ENCODE measurements at regions not wholly inside any gene's neighbourhood (a gene's known extent, or its start where the extent isn't known, plus 50 kb on each side); places are given as distances from the start of the nearest gene placed in this dataset.

DNA sequence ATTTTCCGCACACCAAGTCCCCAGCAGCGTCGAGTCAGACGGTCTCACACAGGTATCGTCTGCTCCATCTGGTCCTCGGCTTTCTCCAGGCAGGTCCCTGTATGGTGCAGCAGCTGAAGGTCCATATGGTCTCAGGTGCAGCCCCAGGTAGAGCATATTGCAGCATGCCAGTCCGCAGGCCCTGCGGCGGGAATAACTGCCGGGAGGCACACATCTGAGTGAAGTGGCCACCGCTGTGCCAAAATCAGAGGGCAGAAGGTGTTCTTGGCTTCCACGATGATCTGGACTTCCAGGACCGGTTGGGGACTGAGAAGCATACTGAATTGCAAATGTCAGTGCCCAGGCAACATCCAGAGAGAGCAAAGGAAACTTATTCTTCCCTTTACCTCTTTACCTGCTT, 320.3 kb downstream of the RNF144A start:
- H3K27ac ChIP-seq = no peak overlapping the region
- no peaks in the 10 kb centered on the region for H3K4me1 ChIP-seq
- no peak overlapping the region for H3K4me2 ChIP-seq (ENCODE audit: low read length)
- H2AFZ ChIP-seq = no peak overlapping the region
- H3K79me2 ChIP-seq = no peaks in the 10 kb centered on the region
- no peaks in the 10 kb centered on the region for H3K9me3 ChIP-seq (ENCODE audit: control insufficient read depth, low read length)
- H3K4me3 ChIP-seq (ENCODE audit: low read depth, low read length) = no peak overlapping the region
- H3K9ac ChIP-seq = no peak overlapping the region
- TF ChIP-seq, protein P1, sequence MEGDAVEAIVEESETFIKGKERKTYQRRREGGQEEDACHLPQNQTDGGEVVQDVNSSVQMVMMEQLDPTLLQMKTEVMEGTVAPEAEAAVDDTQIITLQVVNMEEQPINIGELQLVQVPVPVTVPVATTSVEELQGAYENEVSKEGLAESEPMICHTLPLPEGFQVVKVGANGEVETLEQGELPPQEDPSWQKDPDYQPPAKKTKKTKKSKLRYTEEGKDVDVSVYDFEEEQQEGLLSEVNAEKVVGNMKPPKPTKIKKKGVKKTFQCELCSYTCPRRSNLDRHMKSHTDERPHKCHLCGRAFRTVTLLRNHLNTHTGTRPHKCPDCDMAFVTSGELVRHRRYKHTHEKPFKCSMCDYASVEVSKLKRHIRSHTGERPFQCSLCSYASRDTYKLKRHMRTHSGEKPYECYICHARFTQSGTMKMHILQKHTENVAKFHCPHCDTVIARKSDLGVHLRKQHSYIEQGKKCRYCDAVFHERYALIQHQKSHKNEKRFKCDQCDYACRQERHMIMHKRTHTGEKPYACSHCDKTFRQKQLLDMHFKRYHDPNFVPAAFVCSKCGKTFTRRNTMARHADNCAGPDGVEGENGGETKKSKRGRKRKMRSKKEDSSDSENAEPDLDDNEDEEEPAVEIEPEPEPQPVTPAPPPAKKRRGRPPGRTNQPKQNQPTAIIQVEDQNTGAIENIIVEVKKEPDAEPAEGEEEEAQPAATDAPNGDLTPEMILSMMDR (IDR thresholded peaks at IDR 0.05) = no peak
- H3K36me3 ChIP-seq (ENCODE audit: control insufficient read depth, insufficient read depth, low read length) = no peaks in the 10 kb centered on the region
- no peaks in the 10 kb centered on the region for H3K27me3 ChIP-seq (ENCODE audit: control insufficient read depth, insufficient read depth, low read length)

DNA sequence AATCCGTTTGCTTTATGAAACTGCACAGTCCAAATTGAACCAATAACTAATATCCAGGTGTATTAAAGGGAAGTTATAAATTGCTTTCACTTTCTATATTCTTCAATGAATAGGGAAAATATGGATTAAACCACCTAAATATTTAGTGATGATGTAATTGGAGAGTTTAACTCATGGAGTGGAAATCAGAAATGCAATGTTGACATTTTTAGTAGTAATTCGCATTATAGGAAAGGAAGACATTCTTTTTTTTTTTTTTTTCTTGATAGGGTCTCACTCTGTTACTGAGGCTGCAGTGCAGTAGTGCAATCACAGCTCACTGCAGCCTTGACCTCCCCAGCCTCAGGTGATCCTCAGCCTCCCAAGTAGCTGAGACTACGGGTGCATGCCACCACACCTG, 321.9 kb downstream of the RNF144A start:
- Histone ChIP-seq H3K79me2 (no peaks in the 10 kb centered on the region), H3K9ac (no peak overlapping the region), H3K27ac (no peak overlapping the region), H3K27me3 (ENCODE audit: control insufficient read depth, insufficient read depth, low read length) (no peaks in the 10 kb centered on the region), H2AFZ (no peak overlapping the region), H3K4me2 (ENCODE audit: low read length) (no peak overlapping the region), H3K4me1 (no peaks in the 10 kb centered on the region), H3K9me3 (ENCODE audit: control insufficient read depth, low read length) (no peaks in the 10 kb centered on the region), H3K36me3 (ENCODE audit: control insufficient read depth, insufficient read depth, low read length) (no peaks in the 10 kb centered on the region), H3K4me3 (ENCODE audit: low read depth, low read length) (no peak overlapping the region)
- TF ChIP-seq, protein P1 (IDR thresholded peaks at IDR 0.05) = no peak

DNA sequence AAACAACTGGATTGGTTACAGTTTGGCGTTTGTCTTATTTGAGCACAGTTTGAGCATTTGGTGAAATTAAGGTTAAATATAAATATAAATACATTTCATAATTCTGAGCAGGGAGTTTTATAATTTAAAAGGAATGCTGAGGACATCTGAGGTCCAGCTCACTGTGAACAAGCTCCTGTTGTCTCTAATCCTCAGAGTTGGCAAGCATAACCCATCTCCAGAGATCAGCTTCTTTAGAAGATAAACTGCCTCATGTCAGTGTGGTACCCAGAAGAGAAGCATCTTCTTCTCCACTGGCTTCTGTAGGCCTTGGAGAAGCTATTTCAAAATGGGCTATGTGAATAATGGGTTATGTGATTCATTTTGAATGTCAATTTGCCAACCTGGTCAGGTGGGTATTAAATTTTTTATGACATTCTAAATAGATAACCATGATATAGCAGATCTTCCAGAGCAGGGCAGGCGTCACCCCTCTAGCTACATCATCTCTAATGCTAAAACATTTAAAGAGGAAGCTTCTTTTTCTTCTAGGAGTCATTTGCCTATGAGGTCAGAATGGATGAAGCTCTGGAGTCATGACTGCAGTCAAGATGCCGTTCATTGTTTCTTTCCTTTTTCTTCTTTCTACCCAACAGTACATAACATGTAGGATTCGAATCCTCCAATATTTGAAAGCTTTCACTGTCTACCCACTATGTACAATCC, 324.0 kb downstream of the RNF144A start:
- no peak overlapping the region for H3K4me3 ChIP-seq (ENCODE audit: low read depth, low read length)
- H3K9ac ChIP-seq = no peak overlapping the region
- TF ChIP-seq, protein P1 (IDR thresholded peaks at IDR 0.05) = no peak
- H3K27me3 ChIP-seq (ENCODE audit: control insufficient read depth, insufficient read depth, low read length) = no peaks in the 10 kb centered on the region
- no peak overlapping the region for H3K4me2 ChIP-seq (ENCODE audit: low read length)
- H2AFZ ChIP-seq = no peak overlapping the region
- H3K9me3 ChIP-seq (ENCODE audit: control insufficient read depth, low read length) = no peaks in the 10 kb centered on the region
- H3K79me2 ChIP-seq = no peaks in the 10 kb centered on the region
- H3K4me1 ChIP-seq = no peaks in the 10 kb centered on the region
- H3K36me3 ChIP-seq (ENCODE audit: control insufficient read depth, insufficient read depth, low read length) = no peaks in the 10 kb centered on the region
- no peak overlapping the region for H3K27ac ChIP-seq

DNA sequence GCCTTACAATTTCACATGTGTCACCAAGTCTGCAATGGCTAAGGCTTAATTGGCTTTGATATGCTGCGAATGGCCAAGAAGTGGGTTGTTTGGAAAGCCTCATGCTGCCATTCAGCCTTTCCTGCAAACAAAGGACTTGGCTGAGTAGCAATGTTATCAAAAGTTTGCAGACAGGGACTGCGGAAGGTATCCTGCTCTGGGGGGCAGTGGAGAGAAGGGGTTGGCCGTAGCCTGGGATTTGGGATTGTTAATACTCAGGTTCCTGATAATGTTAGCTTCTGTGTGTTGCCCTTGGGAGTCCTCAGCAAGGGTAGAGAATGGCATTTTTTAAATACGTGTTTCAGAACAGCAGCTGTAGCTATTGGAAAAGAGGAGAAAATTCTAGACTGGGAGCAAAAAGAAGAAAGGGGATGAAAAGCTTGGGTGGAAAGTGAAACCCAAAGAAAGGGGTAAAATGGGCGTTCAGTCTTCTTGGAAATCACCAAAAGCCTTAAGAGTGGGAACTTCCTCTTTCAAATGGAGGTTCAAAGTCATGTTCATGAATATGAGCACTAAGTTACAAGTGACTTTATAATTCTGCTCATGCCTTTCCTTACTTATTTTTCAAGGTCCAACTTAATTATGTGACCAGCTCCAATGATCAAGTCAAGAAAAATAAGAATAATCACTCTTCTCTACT, 325.1 kb downstream of the RNF144A start:
- H3K4me2 ChIP-seq (ENCODE audit: low read length) = no peak overlapping the region
- no peak overlapping the region for H2AFZ ChIP-seq
- no peaks in the 10 kb centered on the region for H3K79me2 ChIP-seq
- H3K27me3 ChIP-seq (ENCODE audit: control insufficient read depth, insufficient read depth, low read length) = no peaks in the 10 kb centered on the region
- H3K27ac ChIP-seq = no peak overlapping the region
- H3K4me1 ChIP-seq = no peaks in the 10 kb centered on the region
- TF ChIP-seq, protein P1 (IDR thresholded peaks at IDR 0.05) = no peak
- no peaks in the 10 kb centered on the region for H3K36me3 ChIP-seq (ENCODE audit: control insufficient read depth, insufficient read depth, low read length)
- H3K4me3 ChIP-seq (ENCODE audit: low read depth, low read length) = no peak overlapping the region
- no peaks in the 10 kb centered on the region for H3K9me3 ChIP-seq (ENCODE audit: control insufficient read depth, low read length)
- no peak overlapping the region for H3K9ac ChIP-seq

DNA sequence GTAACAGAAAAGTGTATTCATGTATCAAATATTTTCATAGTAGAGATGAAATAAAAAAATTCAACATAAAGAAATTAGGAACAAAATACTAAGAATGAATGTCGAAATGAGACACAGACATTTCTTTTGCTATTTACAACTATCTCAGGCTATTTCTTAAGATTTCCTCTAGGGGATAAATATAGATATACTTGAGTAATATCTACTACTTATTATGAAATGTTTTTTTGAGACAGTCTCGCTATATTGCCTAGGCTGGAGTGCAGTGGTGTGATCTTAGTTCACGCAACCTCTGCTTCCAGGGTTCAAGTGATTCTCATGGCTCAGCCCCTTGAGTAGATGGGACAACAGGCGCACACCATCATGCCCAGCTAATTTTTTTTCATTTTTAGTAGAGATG, 326.1 kb downstream of the RNF144A start:
- Histone ChIP-seq H3K4me1 (no peaks in the 10 kb centered on the region), H3K79me2 (no peaks in the 10 kb centered on the region), H3K27ac (no peak overlapping the region), H3K4me2 (ENCODE audit: low read length) (no peak overlapping the region), H2AFZ (no peak overlapping the region), H3K36me3 (ENCODE audit: control insufficient read depth, insufficient read depth, low read length) (no peaks in the 10 kb centered on the region), H3K27me3 (ENCODE audit: control insufficient read depth, insufficient read depth, low read length) (no peaks in the 10 kb centered on the region), H3K9ac (no peak overlapping the region), H3K9me3 (ENCODE audit: control insufficient read depth, low read length) (no peaks in the 10 kb centered on the region), H3K4me3 (ENCODE audit: low read depth, low read length) (no peak overlapping the region)
- TF ChIP-seq, protein P1 (IDR thresholded peaks at IDR 0.05) = no peak

Data from parathyroid adenoma (tissue), 2 donors.